C4-2B (cell line): ENCODE measurements at regions not wholly inside any gene's neighbourhood (a gene's known extent, or its start where the extent isn't known, plus 50 kb on each side); places are given as distances from the start of the nearest gene placed in this dataset.

ENCODE experiments used
- H3K27ac ChIP-seq: fragments of 450-650 bp; 2 replicates; pipeline ENCODE4 v1.5.1; 2017
- ZFX ChIP-seq: fragments of 450-650 bp; IDR thresholded peaks from 2 replicates; pipeline ENCODE4 v1.6.1; 2017
- TF ChIP-seq, protein P1 (sequence below): fragments of 450-650 bp; conservative IDR thresholded peaks from 2 replicates; pipeline ENCODE4 v1.5.1; 2017; ENCODE audit warnings: mild to moderate bottlenecking

DNA sequence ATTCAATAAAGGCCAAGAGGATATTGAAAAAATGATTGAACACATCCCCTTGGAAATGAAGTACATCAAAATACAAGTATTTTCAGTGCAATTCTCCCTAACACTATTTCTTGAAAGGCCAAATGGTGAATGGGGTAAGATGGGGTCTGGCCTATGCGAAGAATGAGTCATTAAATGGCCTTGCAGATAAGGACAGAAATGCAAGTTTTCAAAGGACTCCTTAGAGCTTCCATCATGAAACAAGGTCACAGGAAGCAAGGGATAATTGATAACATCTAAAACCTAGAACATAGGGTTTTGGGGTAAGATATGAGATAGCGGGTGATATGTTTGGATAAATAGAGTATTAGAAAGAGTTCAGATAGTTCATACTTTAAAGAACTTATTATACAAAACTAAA lies 109.3 kb upstream of the ABCB5 start:
- no peak overlapping the region for H3K27ac ChIP-seq
- no peak for TF ChIP-seq ZFX
- TF ChIP-seq, protein P1, sequence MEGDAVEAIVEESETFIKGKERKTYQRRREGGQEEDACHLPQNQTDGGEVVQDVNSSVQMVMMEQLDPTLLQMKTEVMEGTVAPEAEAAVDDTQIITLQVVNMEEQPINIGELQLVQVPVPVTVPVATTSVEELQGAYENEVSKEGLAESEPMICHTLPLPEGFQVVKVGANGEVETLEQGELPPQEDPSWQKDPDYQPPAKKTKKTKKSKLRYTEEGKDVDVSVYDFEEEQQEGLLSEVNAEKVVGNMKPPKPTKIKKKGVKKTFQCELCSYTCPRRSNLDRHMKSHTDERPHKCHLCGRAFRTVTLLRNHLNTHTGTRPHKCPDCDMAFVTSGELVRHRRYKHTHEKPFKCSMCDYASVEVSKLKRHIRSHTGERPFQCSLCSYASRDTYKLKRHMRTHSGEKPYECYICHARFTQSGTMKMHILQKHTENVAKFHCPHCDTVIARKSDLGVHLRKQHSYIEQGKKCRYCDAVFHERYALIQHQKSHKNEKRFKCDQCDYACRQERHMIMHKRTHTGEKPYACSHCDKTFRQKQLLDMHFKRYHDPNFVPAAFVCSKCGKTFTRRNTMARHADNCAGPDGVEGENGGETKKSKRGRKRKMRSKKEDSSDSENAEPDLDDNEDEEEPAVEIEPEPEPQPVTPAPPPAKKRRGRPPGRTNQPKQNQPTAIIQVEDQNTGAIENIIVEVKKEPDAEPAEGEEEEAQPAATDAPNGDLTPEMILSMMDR, result no peak

DNA sequence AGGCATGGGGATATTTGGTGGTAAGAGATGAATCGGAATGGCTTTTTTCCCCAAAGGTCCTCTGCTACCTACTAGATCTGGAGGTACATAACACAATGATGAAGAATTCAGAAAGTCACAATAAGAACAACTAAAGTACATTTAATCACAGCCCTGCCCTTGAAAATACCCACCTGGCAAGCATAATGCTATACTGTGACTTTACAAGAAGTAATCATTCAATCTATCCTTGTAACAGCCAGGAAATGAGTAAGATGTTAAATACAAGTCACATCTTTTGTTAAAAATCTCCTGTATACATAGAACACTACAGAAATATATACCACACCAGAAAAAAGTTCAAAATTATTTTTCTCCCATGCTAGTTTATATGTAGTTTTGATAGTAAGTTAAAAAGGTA lies 108.3 kb upstream of the ABCB5 start:
- no peak for TF ChIP-seq ZFX
- TF ChIP-seq, protein P1, result no peak
- H3K27ac ChIP-seq, result no peak overlapping the region

DNA sequence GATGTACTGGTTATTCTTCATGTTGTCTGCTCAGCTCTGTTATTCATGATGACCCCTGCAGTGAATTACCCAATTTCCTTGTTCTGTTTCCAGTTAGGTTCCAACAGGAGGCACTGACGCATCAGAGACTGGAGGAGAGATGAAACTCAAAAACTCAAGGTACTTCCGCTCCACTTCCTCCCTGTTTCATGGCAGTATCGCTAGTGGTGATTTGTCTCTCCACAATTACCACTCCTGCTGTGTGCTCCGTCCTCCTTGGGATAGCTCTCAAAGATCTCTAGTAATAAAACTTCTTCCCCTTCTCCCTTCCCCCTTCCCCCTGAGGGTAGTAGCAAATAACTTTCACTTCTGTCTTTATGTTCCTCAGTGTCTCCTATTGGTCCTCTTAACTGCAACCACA lies 107.4 kb upstream of the ABCB5 start:
- no peak for TF ChIP-seq ZFX
- TF ChIP-seq, protein P1, result no peak; the same call in 1 of the 2 replicates
- no peak overlapping the region for H3K27ac ChIP-seq

DNA sequence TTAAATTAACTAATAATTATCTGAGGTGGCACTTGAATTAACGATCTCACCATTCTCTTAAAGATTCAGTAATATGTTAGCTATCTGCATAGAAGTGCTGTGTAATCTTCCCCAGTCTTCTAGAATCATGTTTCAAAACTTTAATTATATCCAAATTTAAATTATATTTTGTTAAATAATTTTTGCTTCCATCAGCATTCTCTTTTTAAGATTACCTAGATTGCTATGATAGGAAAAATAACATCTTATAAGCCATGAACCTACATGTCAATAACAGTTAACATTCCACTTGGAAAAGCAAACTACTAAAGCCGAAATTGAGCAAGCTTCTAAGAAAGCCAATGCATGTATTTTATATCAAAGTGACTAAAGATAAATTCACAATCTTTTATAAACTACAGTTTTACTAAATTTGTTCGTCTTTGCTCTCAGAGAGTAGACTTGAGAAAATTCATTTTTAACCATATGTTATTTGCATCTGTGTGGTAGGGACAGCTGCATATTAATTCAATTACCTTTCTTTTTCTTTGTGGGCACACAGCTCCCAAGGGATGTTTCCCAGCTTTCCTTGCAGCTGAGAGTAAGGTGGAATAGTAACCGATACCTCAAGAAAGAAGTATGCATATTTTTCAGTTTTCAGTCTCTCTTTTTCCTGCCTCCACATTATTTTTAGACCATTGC lies 105.4 kb upstream of the ABCB5 start:
- H3K27ac ChIP-seq, result no peak overlapping the region
- TF ChIP-seq, protein P1, result no peak
- no peak for TF ChIP-seq ZFX

DNA sequence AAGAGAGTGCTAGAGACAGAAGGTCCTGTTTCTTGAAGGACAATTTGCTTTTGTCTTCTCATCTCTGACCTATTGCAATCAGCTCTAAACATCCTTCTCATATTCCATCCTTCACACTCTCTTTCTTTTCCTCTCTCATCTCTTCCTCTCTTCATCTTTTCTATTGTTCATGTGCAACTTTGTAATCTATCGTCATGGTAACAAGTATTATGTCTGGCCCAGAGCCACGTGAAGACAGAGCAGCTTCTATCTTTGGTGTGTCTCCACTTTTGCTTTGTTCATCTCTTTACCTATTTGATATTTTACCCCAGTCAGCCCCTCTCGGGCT lies 104.9 kb upstream of the ABCB5 start:
- TF ChIP-seq ZFX, result no peak
- TF ChIP-seq, protein P1, result no peak
- no peak overlapping the region for H3K27ac ChIP-seq

DNA sequence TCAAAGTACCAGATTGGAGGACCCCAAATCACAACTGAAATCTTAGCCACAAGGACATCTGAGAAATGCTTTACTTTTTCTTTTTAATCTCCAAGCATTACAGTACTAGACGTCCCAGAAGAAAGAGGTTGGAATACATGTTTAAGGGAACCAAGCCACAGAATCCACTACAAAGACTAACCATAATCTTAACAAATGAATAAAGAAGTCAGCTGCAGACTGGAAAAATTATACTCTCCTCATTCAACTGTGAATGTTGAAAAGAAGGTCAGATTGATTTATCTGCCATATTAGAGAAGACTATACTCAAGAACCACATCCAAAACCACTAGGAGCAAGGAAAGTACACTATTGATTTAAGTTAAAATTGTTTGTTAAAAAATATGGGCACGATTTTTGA lies 102.1 kb upstream of the ABCB5 start:
- H3K27ac ChIP-seq, result no peak overlapping the region
- TF ChIP-seq ZFX, result no peak
- TF ChIP-seq, protein P1, result no peak

DNA sequence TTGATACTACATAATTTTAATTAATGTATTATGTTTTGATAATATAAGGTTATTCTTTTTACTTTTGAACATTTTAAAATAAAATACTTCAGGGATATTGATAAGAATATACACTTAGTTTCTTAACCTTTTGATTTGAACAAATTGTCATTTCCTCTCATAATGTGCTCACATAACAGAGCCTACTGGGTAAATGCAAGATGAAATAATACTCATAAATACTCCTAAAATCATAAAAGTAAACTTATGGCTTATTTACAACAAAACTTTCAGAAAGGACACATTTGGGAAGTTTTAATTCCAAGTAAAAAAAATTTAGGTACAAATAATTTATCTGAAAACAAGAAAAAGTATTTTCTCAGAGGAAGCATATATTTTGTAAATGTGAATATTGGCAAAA lies 101.6 kb upstream of the ABCB5 start:
- no peak overlapping the region for H3K27ac ChIP-seq
- no peak for TF ChIP-seq ZFX
- TF ChIP-seq, protein P1, result no peak
